H1 (cell line): ENCODE measurements at regions not wholly inside any gene's neighbourhood (a gene's known extent, or its start where the extent isn't known, plus 50 kb on each side); places are given as distances from the start of the nearest gene placed in this dataset.

Experiments used
- CTCF ChIA-PET: fragments of 300-600 bp; sonication (Branson Sonifier 250); formaldehyde crosslinking; loops from one replicate; lab custom pipeline; 2021; ENCODE audit not compliant: partially characterized antibody; lab: Charles Lee
- POLR2A ChIA-PET: fragments of 300-600 bp; sonication (Branson Sonifier 250); formaldehyde crosslinking; loops from one replicate; lab custom pipeline; 2021; ENCODE audit warnings: inconsistent platforms; ENCODE audit not compliant: partially characterized antibody; lab: Charles Lee
- DNase-seq, 2 experiments: peaks; one replicate each; pipeline versions ENCODE4 v3.0.0 to v3.0.0-alpha.2; 2010 to 2022; ENCODE audit warnings: low spot score in 2 of 2, low read depth in 1 of 2, mixed read lengths in 1 of 2
- FAIRE-seq: peaks from 2 replicates; lab custom pipeline; 2011; peaks lifted over from hg19 to GRCh38; lab: Jason Lieb, UNC
- H2AFZ ChIP-seq: 2 replicates; pipeline ENCODE4 v1.8.1; 2012; ENCODE audit warnings: low read length, inconsistent platforms
- H2AK5ac ChIP-seq: 2 replicates; pipeline ENCODE4 v1.6.1; 2013; ENCODE audit warnings: low read depth, low read length
- H2BK120ac ChIP-seq: replicated peaks from 2 replicates; pipeline ENCODE3; 2013; ENCODE audit warnings: low read depth, low read length, inconsistent platforms
- H2BK12ac ChIP-seq: 2 replicates; pipeline ENCODE4 v1.6.1; 2013; ENCODE audit warnings: low read depth, low read length
- H2BK15ac ChIP-seq: 2 replicates; pipeline ENCODE4 v1.6.1; 2013; ENCODE audit warnings: low read length
- H2BK20ac ChIP-seq: 2 replicates; pipeline ENCODE4 v1.6.1; 2013; ENCODE audit warnings: low read length
- H2BK5ac ChIP-seq: 2 replicates; pipeline ENCODE4 v1.6.1; 2013; ENCODE audit warnings: low read depth, low read length
- H3K14ac ChIP-seq: 2 replicates; pipeline ENCODE4 v1.6.1; 2013; ENCODE audit warnings: inconsistent platforms; ENCODE audit not compliant: insufficient read length
- H3K18ac ChIP-seq: 2 replicates; pipeline ENCODE4 v1.6.1; 2013; ENCODE audit warnings: low read length; ENCODE audit errors: extremely low read depth
- H3K23ac ChIP-seq: 2 replicates; pipeline ENCODE4 v1.6.1; 2013; ENCODE audit warnings: inconsistent platforms; ENCODE audit not compliant: insufficient read length
- H3K23me2 ChIP-seq: 2 replicates; pipeline ENCODE4 v1.6.1; 2013; ENCODE audit warnings: low read depth, low read length
- H3K27ac ChIP-seq: 2 replicates; pipeline ENCODE4 v1.6.1; 2011; ENCODE audit warnings: low read depth, low read length, inconsistent platforms
- H3K27me3 ChIP-seq, 4 experiments: replicated peaks in 1 of 4; 1 replicate in 1 of 4; 2 replicates in 3 of 4; pipeline versions ENCODE4 v1.6.1 to v1.8.1; 2011 to 2013; ENCODE audit warnings: low read length in 3 of 4, mild to moderate bottlenecking in 3 of 4, inconsistent platforms in 2 of 4, mixed read lengths in 2 of 4, moderate library complexity in 1 of 4; ENCODE audit not compliant: control insufficient read depth in 3 of 4, insufficient read depth in 3 of 4; ENCODE audit errors: extremely low read depth in 1 of 4
- H3K36me3 ChIP-seq, 4 experiments: 2 replicates each; pipeline versions ENCODE4 v1.6.1 to v1.8.1; 2011 to 2013; ENCODE audit warnings: mild to moderate bottlenecking in 4 of 4, low read length in 3 of 4, moderate library complexity in 2 of 4, control low read depth in 1 of 4, inconsistent platforms in 1 of 4; ENCODE audit not compliant: insufficient read depth in 4 of 4, control insufficient read depth in 2 of 4
- H3K4ac ChIP-seq: replicated peaks from 2 replicates; pipeline ENCODE3; 2013; ENCODE audit warnings: low read length, low read depth, mixed read lengths, inconsistent platforms; ENCODE audit not compliant: insufficient read length
- H3K4me1 ChIP-seq, 4 experiments: replicated peaks in 1 of 4; 1 replicate in 1 of 4; 2 replicates in 3 of 4; pipeline versions ENCODE4 v1.6.1 to v1.8.1; 2011 to 2013; ENCODE audit warnings: low read length in 3 of 4, inconsistent platforms in 2 of 4, mixed read lengths in 1 of 4; ENCODE audit not compliant: insufficient read depth in 4 of 4, control insufficient read depth in 3 of 4
- H3K4me2 ChIP-seq, 2 experiments: 2 replicates each; pipeline versions ENCODE4 v1.6.1 to v1.8.1; 2011 to 2013; ENCODE audit warnings: low read depth in 2 of 2, low read length in 2 of 2, control low read depth in 1 of 2, inconsistent platforms in 1 of 2, mild to moderate bottlenecking in 1 of 2; ENCODE audit not compliant: insufficient read depth in 1 of 2
- H3K4me3 ChIP-seq, 4 experiments: fragments of 200-600, 300-600 bp in 1 of 4; sonication (generic), shearing (Covaris generic), sonication (Bioruptor Twin) in 1 of 4; 2 replicates each; pipeline versions ENCODE4 v1.5.1 to v1.8.1; 2011 to 2016; ENCODE audit warnings: low read length in 4 of 4, low read depth in 3 of 4, control low read depth in 2 of 4, inconsistent platforms in 2 of 4, mild to moderate bottlenecking in 2 of 4, mixed read lengths in 1 of 4, moderate library complexity in 1 of 4; ENCODE audit not compliant: insufficient read depth in 2 of 4; ENCODE audit errors: extremely low read depth in 1 of 4
- H3K56ac ChIP-seq: replicated peaks from 2 replicates; pipeline ENCODE3; 2013; ENCODE audit warnings: low read depth, mild to moderate bottlenecking, mixed read lengths, low read length, inconsistent platforms; ENCODE audit not compliant: insufficient read length
- H3K79me1 ChIP-seq: 2 replicates; pipeline ENCODE4 v1.6.1; 2013; ENCODE audit warnings: low read depth, low read length, control low read depth
- H3K79me2 ChIP-seq, 2 experiments: 2 replicates each; pipeline versions ENCODE4 v1.6.1 to v1.8.1; 2012 to 2013; ENCODE audit warnings: low read length in 2 of 2, mild to moderate bottlenecking in 2 of 2, inconsistent platforms in 1 of 2; ENCODE audit not compliant: insufficient read depth in 2 of 2, control insufficient read depth in 1 of 2
- H3K9ac ChIP-seq, 4 experiments: replicated peaks in 1 of 4; 1 replicate in 1 of 4; 2 replicates in 3 of 4; pipeline versions ENCODE4 v1.6.1 to v1.8.1; 2011 to 2013; ENCODE audit warnings: low read depth in 3 of 4, low read length in 3 of 4, control low read depth in 2 of 4, mild to moderate bottlenecking in 2 of 4, moderate library complexity in 2 of 4, inconsistent platforms in 1 of 4; ENCODE audit errors: extremely low read depth in 1 of 4
- H3K9me3 ChIP-seq, 2 experiments: 2 replicates each; pipeline versions ENCODE4 v1.6.1 to v1.8.1; 2012 to 2013; ENCODE audit warnings: mild to moderate bottlenecking in 2 of 2, moderate library complexity in 2 of 2, control low read depth in 1 of 2, inconsistent platforms in 1 of 2, low read depth in 1 of 2, low read length in 1 of 2, mixed read lengths in 1 of 2; ENCODE audit not compliant: insufficient read depth in 2 of 2
- H4K20me1 ChIP-seq, 2 experiments: replicated peaks in 1 of 2; 2 replicates each; pipeline versions ENCODE3 to v1.8.1; 2011 to 2013; ENCODE audit warnings: inconsistent platforms in 2 of 2, low read length in 2 of 2, mild to moderate bottlenecking in 1 of 2; ENCODE audit not compliant: insufficient read depth in 2 of 2, control insufficient read depth in 1 of 2
- H4K5ac ChIP-seq: 2 replicates; pipeline ENCODE4 v1.6.1; 2013; ENCODE audit warnings: low read length, low read depth, mixed read lengths, inconsistent platforms; ENCODE audit not compliant: insufficient read length
- H4K8ac ChIP-seq: 2 replicates; pipeline ENCODE4 v1.8.0; 2013; ENCODE audit warnings: mild to moderate bottlenecking, moderate library complexity, low read length, inconsistent platforms; ENCODE audit not compliant: insufficient read depth; ENCODE audit errors: extremely low read depth
- H4K91ac ChIP-seq: replicated peaks from 2 replicates; pipeline ENCODE3; 2013; ENCODE audit warnings: low read length, mixed read lengths, inconsistent platforms; ENCODE audit not compliant: insufficient read length
- POU5F1 ChIP-seq: IDR thresholded peaks from 2 replicates; pipeline ENCODE4 v1.6.1; 2011; ENCODE audit warnings: low read depth, mild to moderate bottlenecking, low read length, moderate library complexity
- TAF1 ChIP-seq: IDR thresholded peaks from 2 replicates; pipeline ENCODE4 v1.6.1; 2011; ENCODE audit warnings: mild to moderate bottlenecking, low read depth, low read length
- USF2 ChIP-seq: IDR thresholded peaks from 2 replicates; pipeline ENCODE4 v1.6.1; 2011; ENCODE audit warnings: low read length, improper control_type of control experiment
- WGBS, 2 experiments: shearing (Covaris generic) in 1 of 2; methylation state at CpG; one replicate each; pipeline versions ENCODE4 v1.1.6 to v1.1.7; 2013 to 2015; ENCODE audit warnings: low lambda C conversion rate in 2 of 2, mixed read lengths in 2 of 2, inconsistent platforms in 1 of 2, low coverage in 1 of 2, missing lambda C conversion rate in 1 of 2; ENCODE audit not compliant: insufficient replicate concordance in 2 of 2, insufficient coverage in 1 of 2, insufficient read length in 1 of 2; ENCODE audit errors: extremely low coverage in 1 of 2, missing lambda C conversion rate in 1 of 2; 5-methylcytosine and 5-hydroxymethylcytosine counted together

GRCh38 chr2:91839904-91840868 is 3031.0 kb upstream of the TEKT4 start:
- no peak overlapping the region for H4K91ac ChIP-seq
- H3K9ac ChIP-seq, result no peak overlapping the region
- DNase-seq (no peak), FAIRE-seq (no peak)
- ChIA-PET POLR2A (no interaction called here), CTCF (no interaction called here)
- H2BK12ac ChIP-seq, result no peak overlapping the region
- H3K36me3 ChIP-seq, result no peaks in the 10 kb centered on the region
- H2AFZ ChIP-seq, result no peak overlapping the region
- no peak overlapping the region for H3K4ac ChIP-seq
- H2BK5ac ChIP-seq, result no peak overlapping the region
- no peak overlapping the region for H2BK120ac ChIP-seq
- no peaks in the 10 kb centered on the region for H3K79me2 ChIP-seq
- H3K23me2 ChIP-seq, result no peaks in the 10 kb centered on the region
- no peak overlapping the region for H4K8ac ChIP-seq
- no peak overlapping the region for H3K4me3 ChIP-seq
- no peak overlapping the region for H2BK20ac ChIP-seq
- H3K27ac ChIP-seq, result no peak overlapping the region
- H3K4me2 ChIP-seq, result no peak overlapping the region
- H3K14ac ChIP-seq, result no peak overlapping the region
- no peaks in the 10 kb centered on the region for H3K79me1 ChIP-seq
- H3K23ac ChIP-seq, result no peak overlapping the region
- peaks cover 14 to 57% of the 10 kb centered on the region in 2 experiments; a peak in 3 of 4 replicates for H3K9me3 ChIP-seq
- no peak overlapping the region for H2BK15ac ChIP-seq
- H4K5ac ChIP-seq, result no peak overlapping the region
- H4K20me1 ChIP-seq, result no peaks in the 10 kb centered on the region
- no peak overlapping the region for H2AK5ac ChIP-seq
- 92% methylated on average over 17 of the region's 62 CpGs; no CpG with 5 or more reads in 1 of the 2 experiments for WGBS, 2 experiments
- H3K27me3 ChIP-seq, result no peaks in the 10 kb centered on the region
- H3K18ac ChIP-seq, result no peak overlapping the region
- no peaks in the 10 kb centered on the region for H3K4me1 ChIP-seq
- H3K56ac ChIP-seq, result no peak overlapping the region
- no peak for TF ChIP-seq POU5F1
- no peak for TF ChIP-seq TAF1
- TF ChIP-seq USF2, result no peak
